HFF-Myc (cell line): ENCODE measurements at regions not wholly inside any gene's neighbourhood (a gene's known extent, or its start where the extent isn't known, plus 50 kb on each side); places are given as distances from the start of the nearest gene placed in this dataset.
A peak's percentile ranks its signal among the peaks of the same experiment; 100 is the strongest.

ENCODE experiments used
- DNase-seq: peaks from one replicate; pipeline ENCODE4 v3.0.0-alpha.2; 2011; ENCODE audit warnings: low read depth; ENCODE audit errors: extremely low read depth
- H3K4me3 ChIP-seq: replicated peaks from 2 replicates; pipeline ENCODE4 v1.5.1; 2011; ENCODE audit warnings: low read depth, mild to moderate bottlenecking, control low read depth, low read length
- TF ChIP-seq, protein P1 (sequence below): IDR thresholded peaks from 2 replicates; pipeline ENCODE4 v1.5.1; 2012; ENCODE audit warnings: mild to moderate bottlenecking, low read depth, low read length, control low read depth; ENCODE audit errors: missing control alignments

DNA sequence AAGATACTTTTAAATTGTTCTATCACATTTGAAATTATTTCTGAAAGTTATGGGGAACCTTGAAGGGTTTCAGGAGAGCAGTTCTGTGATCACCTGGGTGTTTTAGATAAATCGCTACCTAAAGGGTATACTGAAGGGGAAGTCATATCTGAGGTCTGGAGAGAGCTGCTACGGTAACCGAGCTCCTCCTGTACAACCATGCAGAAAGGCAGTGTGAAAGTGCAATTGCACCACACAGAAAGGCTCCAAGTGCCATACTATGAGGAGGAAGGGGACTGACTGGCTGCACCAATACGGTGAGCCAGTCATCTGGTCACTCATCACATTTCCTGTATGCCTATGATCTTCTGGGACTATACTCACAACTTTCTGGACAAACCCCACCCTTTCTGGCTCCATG lies 241.4 kb upstream of the SLC24A2 start:
- no peak overlapping the region for H3K4me3 ChIP-seq
- no peak for DNase-seq
- TF ChIP-seq, protein P1, sequence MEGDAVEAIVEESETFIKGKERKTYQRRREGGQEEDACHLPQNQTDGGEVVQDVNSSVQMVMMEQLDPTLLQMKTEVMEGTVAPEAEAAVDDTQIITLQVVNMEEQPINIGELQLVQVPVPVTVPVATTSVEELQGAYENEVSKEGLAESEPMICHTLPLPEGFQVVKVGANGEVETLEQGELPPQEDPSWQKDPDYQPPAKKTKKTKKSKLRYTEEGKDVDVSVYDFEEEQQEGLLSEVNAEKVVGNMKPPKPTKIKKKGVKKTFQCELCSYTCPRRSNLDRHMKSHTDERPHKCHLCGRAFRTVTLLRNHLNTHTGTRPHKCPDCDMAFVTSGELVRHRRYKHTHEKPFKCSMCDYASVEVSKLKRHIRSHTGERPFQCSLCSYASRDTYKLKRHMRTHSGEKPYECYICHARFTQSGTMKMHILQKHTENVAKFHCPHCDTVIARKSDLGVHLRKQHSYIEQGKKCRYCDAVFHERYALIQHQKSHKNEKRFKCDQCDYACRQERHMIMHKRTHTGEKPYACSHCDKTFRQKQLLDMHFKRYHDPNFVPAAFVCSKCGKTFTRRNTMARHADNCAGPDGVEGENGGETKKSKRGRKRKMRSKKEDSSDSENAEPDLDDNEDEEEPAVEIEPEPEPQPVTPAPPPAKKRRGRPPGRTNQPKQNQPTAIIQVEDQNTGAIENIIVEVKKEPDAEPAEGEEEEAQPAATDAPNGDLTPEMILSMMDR: no peak

DNA sequence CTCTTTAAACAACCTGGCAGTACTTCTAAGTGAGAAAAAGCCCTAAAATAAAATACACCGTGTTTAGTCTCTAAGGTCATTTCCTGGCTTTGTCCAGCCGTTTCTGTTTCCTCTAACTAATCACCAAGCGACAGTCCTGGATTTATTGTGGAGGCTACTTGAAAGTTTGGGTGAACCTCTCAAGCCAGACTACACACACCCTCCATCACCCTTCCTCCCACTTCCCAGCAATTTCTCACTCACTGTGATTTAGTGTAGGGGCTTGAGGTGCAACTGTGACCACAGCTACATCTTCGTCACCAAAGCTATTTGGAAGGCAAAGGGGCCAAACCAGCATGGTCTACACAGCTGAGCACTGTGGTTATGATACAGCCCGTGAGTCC lies 240.0 kb upstream of the SLC24A2 start:
- no peak for DNase-seq

DNA sequence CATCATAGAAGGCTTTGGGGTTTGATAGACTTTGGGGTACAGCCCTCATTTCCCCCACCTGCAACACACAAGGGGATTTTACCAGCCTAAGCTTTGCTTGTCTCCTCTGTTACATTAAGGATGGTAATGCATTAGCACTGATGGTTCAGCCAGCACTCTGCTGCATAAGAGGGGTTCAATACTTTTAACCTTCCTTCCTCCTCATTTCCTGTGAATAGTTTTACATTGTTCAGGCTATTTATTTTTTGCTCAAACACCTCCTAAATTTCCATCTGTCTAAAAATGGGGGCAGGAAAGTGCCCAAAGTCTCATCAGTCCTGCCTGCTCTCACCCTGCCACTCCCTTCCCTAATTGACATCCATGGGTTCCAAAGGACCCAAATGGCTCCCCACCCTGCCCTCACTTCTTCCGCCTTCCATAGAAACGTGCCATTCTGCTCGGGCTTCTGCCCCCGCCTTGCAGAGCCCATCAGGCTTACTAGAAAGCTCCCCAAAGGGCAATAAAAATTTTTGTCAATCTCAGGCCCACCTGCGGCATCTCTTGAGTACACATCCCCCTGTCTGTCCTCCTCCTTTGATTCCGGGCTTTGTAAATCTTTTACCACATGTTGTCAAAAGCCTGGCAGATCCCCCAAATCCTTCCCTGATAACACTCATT lies 239.5 kb upstream of the SLC24A2 start:
- TF ChIP-seq, protein P1: no peak
- no peak for DNase-seq
- H3K4me3 ChIP-seq: no peak overlapping the region

More for the DNA sequence above, 240.0 kb upstream of the SLC24A2 start:
- H3K4me3 ChIP-seq: no peak overlapping the region
- TF ChIP-seq, protein P1: no peak

DNA sequence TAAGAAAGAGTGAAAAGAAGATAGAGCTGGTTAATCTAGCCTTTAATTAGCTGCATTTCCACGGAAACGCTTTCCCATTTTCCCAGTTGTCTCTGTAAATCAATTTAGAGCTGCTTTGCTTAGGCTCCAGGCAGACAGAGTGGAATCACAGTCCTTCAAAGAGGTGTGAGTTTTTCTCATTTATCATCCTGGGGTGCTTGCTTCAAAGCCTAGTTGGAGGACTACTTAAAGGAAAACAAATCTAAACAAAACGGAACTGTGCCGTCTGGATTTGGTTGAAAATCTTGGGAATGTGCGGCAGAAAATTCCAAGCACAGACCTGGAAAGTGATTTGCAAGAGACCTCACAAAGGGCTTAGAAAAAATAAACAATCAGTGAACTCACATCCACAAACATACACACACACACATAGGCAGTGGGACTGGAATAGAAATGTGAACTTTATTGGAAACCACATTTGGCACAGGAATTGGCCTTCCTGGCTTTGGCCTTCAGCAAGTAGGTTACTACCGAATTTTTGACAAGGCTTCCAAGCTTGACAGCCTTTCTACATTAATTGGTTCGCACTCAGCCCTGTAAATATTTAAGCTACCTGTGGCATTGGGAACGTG lies 235.2 kb upstream of the SLC24A2 start:
- TF ChIP-seq, protein P1: no peak
- DNase-seq: no peak
- H3K4me3 ChIP-seq: no peak overlapping the region

DNA sequence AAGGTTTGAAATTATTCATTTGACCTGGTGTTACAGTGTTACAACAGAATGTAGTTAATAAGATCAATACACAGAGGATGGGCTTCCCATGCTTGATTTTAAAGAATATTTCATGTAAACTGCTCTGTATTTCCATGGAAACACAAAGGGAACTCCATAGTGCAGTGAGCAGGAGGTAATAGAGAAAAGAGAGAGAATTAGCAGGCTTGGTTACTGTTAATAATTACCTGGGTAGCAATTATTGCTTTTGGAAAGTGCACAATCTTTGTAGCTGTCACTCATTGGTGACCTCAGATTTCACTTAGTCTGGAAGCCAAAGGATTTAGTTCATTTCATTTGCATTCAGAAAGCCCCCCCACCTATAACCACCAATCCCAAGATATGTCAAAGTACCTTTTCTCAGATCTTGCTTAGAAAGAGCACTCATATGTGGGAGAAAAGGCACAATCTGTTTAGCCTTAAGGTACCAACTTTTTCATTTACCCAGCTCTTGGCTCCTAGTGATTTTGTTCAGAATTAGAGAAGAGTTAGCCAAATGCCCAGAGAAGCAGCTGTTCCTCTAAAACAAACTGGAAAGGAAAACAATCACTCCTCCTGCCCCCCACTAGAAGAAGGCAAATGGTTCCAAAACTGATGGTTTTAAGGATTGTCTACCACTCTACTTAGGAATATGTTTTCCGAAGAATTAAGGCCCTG lies 234.5 kb upstream of the SLC24A2 start:
- TF ChIP-seq, protein P1: no peak
- H3K4me3 ChIP-seq: no peak overlapping the region
- DNase-seq: no peak

DNA sequence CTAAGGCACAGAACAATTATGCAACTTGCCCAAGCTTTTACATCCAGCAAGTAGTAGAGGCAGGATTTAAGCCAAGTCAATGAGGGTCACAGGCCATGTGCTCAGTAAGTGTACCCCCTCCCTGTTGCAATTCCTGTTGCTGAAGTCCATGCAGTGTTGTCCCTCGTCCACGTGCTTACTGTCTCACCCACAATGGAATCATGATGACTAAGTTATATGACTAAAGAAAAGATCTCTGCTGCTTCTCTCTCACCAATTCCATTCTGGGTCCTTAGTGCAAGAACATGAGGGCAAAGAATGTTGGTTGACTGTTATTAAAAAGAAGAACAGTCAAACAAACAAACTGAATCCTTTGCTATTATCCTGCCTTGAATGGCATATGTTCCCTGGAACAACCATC lies 233.6 kb upstream of the SLC24A2 start:
- DNase-seq: peak; percentile 16
- H3K4me3 ChIP-seq: no peak overlapping the region
- TF ChIP-seq, protein P1: no peak
